ENCODE measurements at regions not wholly inside any gene's neighbourhood (a gene's known extent, or its start where the extent isn't known, plus 50 kb on each side); places are given as distances from the start of the nearest gene placed in this dataset.

DNA sequence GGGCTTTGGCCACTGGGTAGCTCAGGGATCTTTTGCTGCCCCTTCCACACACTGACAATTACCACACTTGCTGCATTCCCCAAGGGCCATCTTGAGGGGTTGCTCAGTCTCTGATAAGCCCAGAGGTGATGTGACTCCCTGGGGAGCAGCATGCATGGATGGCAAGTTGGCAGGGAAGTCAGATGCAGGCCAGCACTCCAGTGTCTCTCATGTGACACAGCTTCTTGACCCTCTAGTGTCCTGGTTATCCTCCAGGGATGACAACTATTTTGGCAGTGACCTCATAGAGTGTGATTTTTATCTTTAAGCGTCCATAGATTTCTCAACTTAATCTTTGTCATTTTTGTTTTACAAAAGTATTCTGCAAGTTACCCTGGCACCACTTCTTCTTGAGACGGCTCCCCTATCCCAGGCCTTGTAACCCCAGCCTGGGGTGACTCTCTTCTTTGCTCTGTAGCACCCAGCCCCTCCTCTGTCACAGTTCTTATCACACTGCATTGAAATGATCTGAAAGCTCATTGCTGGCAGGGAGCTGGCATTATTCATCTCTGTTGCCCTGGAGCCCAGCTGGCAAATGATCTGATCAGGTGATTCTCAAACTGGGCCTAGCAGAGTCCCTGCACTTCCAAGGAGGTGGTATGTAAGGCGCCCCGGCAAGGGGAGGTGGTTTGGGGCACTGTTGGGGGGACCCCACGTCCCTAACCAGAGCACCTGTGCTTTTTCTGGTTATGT lies 72.6 kb downstream of the TENT5C start:
- no peak for DNase-seq (ENCODE audit: low spot score)

DNA sequence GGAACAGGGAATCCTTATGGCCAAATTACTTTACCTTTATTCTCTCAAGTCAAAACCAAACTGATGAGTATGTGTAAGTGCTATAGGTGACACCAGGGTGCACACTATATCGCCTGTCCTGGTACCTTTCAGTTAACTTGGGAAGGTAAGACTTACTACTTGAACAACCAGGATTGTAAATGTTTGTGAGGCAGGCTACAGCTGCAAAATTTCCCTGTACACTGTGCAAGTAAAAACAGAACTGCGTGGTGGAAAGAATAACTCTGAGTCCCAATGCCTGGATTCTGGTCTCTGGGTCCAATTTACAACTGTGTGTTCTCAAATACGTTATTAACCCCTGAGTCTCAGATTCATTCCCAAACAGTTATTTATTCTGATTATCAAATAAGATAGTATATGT lies 73.5 kb downstream of the TENT5C start:
- DNase-seq (ENCODE audit: low spot score), result no peak

DNA sequence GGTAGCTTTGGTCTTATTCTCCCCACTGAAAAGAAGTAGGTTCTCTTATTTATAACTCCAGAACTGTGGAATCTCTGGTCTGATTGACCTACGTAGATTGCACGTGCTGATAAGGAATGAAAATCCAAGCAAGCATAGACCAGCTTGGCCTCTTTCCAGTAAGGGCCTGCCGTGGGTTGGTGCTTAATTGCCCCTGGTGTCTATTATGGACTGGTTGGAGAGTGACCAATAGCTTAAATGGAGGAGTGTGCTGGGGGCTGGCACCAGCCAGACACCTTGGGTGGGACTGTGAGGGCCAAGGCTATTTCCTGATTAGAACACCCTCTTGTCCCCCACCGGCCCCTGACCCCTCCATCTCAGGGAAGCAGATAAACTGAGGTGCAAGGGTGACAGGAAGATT lies 74.0 kb downstream of the TENT5C start:
- no peak for DNase-seq (ENCODE audit: low spot score)

DNA sequence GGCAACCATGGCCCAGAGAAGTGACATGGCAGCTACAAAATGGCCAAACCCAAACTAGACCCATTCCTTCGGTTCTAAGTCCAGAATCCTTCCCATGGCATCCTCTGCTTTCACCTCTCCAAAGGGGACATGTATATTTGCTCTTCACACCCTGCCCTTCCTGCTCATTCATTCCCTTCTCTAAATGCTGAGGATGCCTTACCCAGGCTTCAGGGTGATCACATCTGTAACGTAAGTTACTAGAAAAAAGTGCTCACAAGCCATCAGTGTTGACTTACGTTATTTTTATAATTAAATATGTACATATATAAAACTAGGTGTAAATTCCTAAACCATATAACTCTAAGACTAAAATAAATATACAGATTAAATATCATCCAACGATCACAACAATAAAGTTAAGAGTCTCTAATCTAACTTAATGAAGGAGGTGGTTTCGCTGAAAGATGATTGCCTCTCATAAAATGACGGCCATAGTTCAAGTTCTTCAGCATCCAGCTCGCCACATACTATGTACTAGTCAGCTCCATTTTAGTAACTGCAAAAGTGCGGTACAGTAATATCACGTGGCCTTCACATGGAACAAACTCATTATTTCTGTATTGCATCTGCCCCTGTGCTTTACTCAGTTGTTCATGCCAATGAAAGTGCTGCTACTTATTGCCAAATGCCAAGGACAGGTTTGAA lies 74.6 kb downstream of the TENT5C start:
- DNase-seq (ENCODE audit: low spot score), result no peak

DNA sequence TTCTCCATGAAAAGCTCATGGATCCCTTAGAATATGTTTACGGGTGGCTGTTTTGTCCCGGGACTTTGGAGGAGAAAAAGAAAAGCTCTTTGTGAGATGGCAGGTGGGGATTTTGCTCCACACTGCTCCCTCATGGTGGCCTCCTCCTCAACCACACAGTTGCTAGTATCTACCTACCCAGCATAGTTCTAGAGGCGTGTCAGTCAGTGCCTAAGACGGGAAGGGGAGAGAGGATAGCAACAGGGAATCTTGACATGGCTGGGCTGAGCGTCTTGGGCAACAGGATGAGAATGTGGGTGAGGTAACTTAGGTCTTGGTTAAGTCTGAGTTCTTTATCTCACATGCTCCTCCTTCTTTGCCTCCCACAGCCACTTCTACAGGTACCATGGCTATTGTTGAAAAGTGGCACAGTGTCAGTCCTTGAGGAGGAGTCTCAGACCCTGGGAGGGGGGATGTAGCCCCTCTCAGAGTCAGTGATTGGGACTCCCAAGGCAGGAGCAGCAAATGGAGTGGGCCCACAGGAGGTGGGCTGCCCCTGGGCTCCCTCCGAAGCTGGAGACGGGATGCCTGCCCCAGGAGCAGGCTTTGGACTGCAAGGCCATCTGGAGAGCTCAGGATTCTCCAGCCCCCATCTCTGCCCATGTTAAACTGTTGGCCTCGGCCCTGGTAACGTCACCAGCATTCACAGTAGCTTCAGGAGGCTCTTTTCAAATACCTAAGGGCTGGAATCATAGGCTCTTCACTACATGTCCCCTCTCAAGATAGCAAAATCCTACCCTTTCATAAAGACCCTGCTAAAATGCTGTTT lies 75.4 kb downstream of the TENT5C start:
- no peak for DNase-seq (ENCODE audit: low spot score)

DNA sequence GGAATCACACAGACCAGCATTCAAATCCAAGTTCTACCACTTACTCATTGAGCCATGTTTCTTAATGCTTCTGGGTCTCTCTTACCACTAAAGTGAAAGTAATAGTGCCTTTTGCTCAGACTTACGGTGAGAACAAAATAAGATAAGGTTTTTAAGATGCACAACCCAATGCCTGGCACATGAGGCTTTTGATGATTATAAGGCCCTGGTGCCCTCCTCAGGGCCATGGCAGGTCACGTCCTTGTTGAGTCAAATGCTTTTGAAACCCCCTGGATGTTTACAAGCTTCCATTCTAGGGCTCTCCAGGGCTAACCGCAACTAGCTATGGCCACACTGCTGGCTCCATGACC lies 76.0 kb downstream of the TENT5C start:
- DNase-seq (ENCODE audit: low spot score), result no peak

DNA sequence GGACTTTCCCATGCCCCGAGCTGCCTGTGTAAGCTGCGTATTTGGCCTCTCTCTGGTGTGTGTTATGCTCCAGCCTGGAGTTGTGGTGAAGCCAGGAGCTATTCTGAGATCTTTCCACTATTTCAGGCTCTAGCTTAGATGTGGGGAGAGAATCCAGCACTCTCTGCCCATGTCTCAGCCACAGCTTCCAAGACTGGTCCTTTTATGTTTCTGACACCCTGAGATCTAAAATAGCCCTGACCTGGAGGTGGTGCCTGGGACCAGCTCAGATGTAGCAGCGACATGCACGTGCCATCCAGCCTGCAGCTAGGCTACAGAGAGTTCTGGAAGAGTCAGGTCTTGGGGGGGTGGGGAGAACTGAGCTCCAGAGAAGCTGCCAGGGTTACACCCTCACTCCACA lies 76.5 kb downstream of the TENT5C start:
- DNase-seq (ENCODE audit: low spot score), result no peak

DNA sequence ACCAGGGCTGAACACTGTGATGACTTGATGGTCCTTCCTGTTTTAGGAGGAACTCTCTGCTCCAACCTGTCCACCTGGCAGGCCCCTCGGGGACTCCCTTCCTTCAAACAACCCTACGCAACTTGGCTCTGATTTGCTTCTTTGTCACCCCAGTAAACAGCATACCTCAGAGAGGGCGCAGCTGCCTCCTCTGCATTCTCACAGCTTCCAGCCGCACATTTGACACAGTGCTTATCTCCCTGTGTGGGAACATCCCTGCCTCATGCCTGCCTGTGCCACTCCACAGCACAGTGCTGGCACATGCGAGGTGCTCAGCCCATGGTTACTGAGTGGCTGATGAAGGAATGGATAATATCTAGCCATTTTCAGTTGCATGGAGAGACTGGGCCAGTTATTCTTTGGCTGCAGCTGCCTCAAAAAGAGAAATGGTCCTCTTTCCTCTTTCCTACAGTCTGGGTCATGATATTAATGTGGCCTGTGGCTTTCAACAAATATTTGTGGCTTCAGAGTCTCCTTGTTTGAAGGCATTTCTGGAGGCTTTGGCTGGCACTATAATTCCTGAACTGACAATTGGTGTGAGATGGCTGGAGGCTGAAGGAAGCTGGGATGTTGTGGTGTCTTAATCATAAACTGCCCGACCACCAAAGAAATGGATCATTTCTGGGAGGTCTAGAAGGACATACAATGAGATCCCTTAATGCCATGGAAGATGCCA lies 77.9 kb downstream of the TENT5C start:
- DNase-seq (ENCODE audit: low spot score), result no peak

DNA sequence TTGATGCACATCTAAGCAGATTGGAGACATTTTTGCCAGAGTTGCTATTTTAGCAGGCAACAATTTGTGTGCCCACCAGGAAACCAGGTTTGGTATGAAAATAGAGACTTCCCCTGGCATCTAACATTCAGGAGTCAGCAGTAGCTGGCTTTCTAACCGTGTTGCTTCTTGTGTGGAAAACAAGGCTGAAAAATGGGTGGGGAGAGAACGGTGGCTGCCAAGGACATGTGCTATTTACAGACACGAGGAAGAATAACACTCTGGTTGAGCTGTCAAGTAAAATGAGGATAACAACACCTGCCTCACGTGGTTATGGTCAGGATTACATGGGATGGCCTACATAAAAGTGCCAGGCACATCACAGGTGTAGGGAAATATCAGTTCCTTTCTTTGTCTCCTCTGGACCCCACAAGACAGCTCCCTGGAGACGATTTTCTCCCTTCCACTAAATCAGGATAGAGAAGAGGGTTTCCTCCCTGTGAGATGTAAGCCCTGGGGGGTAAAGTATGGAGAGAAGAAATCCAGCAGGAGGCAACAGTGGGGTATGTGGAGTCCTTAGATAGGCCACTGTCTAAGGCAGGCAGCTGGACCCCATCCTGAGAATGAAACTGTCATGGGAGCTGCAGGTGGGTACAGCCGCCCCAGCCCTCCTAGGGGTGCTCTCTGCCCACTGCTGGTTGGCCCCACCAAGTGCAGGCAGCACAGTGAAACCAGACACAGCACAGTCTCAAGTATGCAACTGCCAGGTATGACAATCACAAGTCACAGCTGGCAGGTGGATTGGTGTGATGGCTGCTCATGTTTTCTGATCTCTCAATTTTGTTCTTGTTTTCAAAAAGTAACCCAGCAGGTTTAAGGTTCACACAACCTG lies 80.3 kb downstream of the TENT5C start:
- no peak for DNase-seq (ENCODE audit: low spot score)

DNA sequence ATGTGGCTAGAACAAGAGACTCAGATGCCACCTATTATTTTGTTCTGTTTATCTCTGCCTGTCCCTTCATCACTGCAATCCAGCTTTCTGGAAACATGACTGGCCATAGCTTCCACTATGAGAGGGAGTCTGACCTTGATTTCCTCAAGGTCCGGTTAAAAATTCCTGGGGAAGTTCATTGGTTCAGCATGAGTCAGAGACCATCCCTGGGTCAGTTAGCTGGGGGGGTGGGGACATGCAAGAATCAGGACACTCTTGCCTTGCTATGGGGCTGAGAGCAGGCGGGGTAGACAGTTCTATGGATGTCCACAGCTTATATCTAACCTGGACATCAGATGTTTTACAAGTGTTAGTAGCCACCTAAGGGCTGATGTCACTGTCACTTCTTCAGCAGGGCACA lies 81.1 kb downstream of the TENT5C start:
- DNase-seq (ENCODE audit: low spot score), result no peak

DNA sequence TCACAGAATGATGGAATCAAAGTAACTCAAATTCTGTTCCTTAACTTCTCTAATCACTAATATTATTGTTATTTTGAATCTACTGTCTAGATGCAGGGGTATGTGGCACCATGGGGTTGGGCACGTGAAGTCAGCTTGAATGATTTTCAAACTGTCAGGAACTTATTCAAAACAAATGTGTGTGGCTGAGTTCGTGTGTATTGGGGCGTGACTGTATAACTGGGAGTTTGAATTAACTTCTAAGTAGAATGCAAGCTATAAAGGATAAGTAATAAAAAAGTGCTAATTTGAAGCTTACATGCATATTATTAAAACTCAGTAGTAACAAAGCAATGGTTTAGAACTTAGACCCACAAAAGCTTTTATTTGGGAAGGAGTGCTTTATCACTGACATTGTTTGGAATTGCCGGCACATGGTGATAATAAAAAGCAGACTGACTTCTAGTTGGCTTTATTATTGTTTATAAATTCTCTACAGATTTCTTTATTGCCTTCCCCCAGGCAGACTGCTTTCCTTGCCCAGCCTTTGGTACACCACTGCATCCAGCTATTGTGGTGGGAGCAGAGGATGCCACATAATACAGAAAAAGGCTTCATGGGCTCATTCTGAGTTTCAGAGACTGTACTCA lies 84.3 kb downstream of the TENT5C start:
- DNase-seq (ENCODE audit: low spot score), result no peak

DNA sequence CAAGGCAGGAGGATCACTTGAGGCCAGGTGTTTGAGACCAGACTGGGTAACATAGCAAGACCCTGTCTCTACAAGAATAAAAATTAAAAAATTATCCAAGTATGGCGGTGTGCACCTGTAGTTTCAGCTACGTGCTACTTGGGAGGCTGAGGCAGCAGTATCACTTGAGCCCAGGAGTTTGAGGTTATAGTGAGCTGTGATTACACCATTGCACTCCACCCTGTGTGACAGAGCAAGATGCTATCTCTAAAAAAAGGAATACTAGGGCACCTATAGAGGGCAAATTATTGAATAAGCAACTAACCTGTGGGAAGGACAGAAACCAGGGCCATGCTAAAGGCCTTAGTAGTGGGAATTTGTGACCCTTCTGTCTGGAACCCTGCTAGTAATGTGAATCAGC lies 86.1 kb downstream of the TENT5C start:
- DNase-seq (ENCODE audit: low spot score), result no peak

DNA sequence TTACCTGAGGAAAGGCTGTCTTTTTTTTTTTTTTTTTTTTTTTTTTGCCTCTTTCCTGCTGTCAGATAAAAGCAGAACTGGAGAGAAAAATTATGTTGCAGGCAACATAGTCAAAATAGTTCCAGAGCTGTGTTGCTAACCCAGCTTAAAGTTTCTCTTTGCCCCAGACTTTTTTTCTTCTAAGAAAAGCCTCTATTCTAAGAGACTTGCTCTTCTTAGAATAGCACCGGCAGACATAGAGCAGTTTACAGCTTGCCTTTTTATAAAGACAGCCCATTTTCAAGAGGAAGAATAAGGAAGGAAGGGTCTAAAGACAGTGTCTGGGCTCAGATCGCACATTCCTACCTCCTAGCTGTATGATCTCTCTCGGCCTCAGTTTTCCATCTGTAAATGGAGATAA lies 88.7 kb downstream of the TENT5C start:
- no peak for DNase-seq (ENCODE audit: low spot score)

DNA sequence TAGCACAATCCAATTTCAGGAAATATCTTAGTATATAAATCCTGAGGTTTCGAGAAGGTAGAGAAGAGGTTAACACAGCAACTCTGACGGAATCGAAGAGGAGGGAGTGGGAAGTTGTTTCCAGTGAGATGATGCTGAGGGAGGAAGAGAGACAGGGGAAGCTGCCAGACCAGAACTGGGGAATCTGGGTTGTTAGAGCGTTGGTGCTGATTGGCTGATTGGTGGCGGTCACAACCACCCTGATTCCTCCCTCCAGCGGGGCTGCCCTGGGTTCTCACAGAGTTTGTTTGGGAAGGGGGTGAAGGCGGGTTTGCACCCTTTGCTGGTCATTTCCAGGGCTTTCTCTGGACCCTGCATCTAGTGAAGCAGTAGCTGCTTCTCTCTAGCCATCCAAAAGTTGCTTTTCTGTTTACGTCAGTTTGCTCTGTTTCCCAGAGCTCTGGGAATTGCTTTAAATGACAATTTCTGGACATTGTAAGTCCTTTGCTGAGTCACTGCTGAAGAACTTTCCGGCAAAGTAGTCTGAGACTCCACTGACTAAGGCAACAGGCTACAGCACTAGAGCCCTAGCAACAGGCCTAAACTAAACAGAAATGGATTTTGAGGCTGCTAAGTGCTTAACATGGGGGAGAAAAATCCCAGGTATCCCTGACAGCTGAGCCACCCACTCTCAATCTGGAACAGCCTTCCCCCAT lies 90.1 kb downstream of the TENT5C start:
- no peak for DNase-seq (ENCODE audit: low spot score)

DNA sequence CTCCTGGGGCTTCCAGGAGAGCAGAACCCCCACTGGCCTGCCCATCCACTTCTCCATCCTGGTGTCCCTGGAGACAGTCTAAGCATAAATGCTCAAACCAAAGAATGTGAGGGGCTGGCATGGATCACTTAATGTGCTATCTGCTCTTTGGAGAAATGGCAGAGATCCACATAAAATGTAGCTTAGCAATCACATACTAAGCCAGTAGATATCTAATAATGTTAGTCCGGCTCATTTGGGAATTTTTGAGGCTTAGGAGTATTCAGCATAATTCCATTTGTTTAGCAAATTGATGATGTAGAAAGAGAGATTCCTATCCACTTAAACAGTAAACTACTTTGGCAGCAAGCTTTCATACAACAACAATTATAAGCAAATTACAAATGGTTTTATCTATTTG lies 90.7 kb downstream of the TENT5C start:
- DNase-seq (ENCODE audit: low spot score), result no peak

DNA sequence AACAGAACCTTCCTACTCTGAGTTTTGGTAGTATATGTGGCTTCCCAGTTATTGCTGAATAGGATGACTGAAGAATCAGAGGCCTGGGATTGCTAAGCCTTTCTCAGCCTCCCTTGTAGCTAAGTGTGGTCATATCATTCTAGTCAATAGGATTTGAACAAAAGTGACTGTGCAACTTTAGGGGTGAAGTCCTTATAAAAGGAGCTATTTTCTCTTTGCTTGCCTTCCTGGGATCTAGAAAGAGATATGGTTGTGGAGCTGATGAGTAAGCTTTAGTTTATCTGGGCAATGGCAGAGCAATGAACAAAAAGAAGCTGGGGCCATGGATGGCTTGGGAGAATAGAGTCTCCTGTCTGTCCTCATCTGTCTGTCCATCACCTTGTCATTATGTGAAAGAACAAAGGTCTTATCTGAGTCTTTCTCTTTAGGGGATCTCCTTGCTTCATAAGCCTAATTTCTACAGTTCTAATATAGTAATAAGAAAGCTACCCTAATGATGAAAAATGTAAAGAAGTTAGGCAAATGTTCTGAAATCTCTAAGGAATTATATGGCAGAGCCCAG lies 91.5 kb downstream of the TENT5C start:
- DNase-seq (ENCODE audit: low spot score), result no peak

DNA sequence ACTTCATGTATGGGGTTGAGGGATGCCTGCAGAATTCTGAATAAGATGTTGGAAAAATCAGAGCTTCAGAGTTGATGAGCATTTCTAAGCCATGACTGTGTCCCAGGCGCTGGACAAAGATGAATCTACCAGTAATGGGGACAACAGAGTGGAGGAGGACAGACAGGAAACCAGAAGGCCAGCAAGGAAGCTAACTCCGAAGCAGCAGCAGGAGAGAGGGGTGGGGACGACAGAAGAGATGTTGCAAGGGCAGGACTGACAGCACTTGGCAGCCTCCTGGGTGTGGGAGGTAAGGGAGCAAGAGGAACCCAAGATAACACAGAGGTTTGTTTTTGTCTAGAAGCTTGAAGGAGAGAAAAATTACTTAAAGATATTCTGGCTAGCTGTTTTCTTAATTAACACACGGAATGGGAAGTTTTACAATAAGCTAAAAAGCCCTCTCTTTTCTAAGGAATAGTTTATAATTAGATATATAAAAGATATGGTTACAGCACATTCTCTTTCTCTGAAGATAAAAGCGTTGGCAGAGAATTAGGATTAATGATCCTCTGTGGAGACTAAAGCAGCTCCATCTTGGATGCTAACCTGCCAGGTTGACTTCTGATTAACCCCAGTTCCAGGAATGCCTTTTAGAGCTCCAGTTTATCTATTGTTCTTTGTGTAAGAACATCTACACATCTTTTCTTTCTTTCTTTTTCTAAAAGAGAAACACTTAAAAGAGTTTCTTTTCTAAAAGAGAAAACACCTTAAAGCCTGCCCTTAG lies 92.7 kb downstream of the TENT5C start:
- DNase-seq (ENCODE audit: low spot score), result no peak

DNA sequence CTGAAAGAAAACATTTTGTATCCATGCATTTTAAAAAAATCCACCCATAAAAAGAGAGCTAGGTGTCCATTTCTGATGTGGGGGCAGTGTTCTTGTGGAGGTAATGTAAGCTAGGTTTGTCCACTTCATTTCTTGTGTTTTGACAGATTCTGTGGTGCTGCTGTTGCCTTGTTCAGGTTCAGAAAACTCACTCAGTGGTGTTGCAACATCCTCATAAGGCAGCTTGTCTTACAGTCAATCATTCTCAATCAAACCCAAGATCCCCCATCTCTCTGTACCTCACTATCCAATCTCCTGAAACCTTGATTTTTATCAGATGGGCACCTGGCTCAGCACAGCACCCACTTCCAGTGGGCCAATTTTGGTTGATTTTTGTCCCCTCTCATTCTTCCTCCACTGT lies 94.1 kb downstream of the TENT5C start:
- no peak for DNase-seq (ENCODE audit: low spot score)

DNA sequence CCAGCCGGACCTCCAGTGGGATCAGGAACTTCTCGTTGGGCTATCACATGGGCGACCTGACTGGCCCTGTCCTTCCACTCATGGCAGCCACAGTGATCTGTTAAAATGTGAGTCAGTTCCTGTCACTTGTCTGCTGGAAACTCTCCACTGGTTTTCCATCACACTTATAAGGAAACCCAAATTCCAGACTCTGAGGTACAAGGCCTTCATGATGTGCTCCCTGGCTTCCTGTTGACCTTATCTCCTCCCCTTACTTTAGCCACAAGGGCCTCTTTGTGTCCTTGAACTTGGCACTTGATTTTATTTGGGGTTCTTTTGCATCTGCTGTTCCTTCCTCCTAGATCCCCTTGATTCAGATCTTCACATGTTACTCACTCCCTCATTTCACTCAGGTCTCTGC lies 96.8 kb downstream of the TENT5C start:
- no peak for DNase-seq (ENCODE audit: low spot score)
